LNCAP (cell line): ENCODE measurements at regions not wholly inside any gene's neighbourhood (a gene's known extent, or its start where the extent isn't known, plus 50 kb on each side); places are given as distances from the start of the nearest gene placed in this dataset.

Experiments used
- CTCF ChIP-seq: fragments of 450-650 bp; IDR thresholded peaks from 2 replicates; pipeline ENCODE4 v1.5.1; 2017; ENCODE audit warnings: mild to moderate bottlenecking

GRCh38 chr10:9869606-9870176, 1148.0 kb upstream of the CELF2 start:
- no peak for TF ChIP-seq CTCF

- no peak for TF ChIP-seq CTCF
These were observed 1142.3 kb upstream of the CELF2 start for GRCh38 chr10:9875353-9875752.

GRCh38 chr10:9877978-9878377, 1139.7 kb upstream of the CELF2 start:
- TF ChIP-seq CTCF = no peak

GRCh38 chr10:9878383-9878782, 1139.3 kb upstream of the CELF2 start:
- TF ChIP-seq CTCF = no peak

- no peak for TF ChIP-seq CTCF
These were observed 1131.9 kb upstream of the CELF2 start for GRCh38 chr10:9885761-9886160.

- TF ChIP-seq CTCF = no peak
These were observed 1130.9 kb upstream of the CELF2 start for GRCh38 chr10:9886772-9887171.

- no peak for TF ChIP-seq CTCF
These were observed 1122.2 kb upstream of the CELF2 start for GRCh38 chr10:9895453-9895852.

- no peak for TF ChIP-seq CTCF
These were observed 1121.7 kb upstream of the CELF2 start for GRCh38 chr10:9895981-9896380.
